SK-N-SH treated with all-trans-retinoic acid at 6 μM for 48 hours (cell line): ENCODE measurements at regions not wholly inside any gene's neighbourhood (a gene's known extent, or its start where the extent isn't known, plus 50 kb on each side); places are given as distances from the start of the nearest gene placed in this dataset.
"Not testable (repeated sequence)": the region's sequence is repeated elsewhere in the genome, so short reads cannot be mapped to it uniquely, and the experiment has no call there.

ENCODE experiments used
- ATAC-seq: fragments of 200-7000 bp; cut with Tn5 transposase; 3 replicates; pipeline ENCODE4 v1.9.1; 2020; ENCODE audit warnings: mild to moderate bottlenecking, moderate library complexity
- ARNTL ChIP-seq: fragments of 450-650 bp; formaldehyde crosslinking; IDR thresholded peaks from 2 replicates; pipeline ENCODE4 v1.5.0; 2020; ENCODE audit warnings: low read depth, mild to moderate bottlenecking, moderate library complexity, borderline replicate concordance
- CSDC2 ChIP-seq: fragments of 250-450 bp; sonication (Bioruptor Pico); IDR thresholded peaks from 2 replicates; pipeline ENCODE4 v1.5.0; 2020; ENCODE audit warnings: mild to moderate bottlenecking, moderate library complexity
- CSRNP3 ChIP-seq: fragments of 250-450 bp; sonication (Bioruptor Pico); IDR thresholded peaks from 2 replicates; pipeline ENCODE4 v1.5.1; 2021; ENCODE audit warnings: mild to moderate bottlenecking, moderate library complexity
- ESRRG ChIP-seq: fragments of 250-450 bp; sonication (Bioruptor Pico); IDR thresholded peaks from 2 replicates; pipeline ENCODE4 v1.6.1; 2021; ENCODE audit warnings: mild to moderate bottlenecking
- GLIS3 ChIP-seq: fragments of 250-450 bp; sonication (Bioruptor Pico); IDR thresholded peaks from 2 replicates; pipeline ENCODE4 v1.5.0; 2020; ENCODE audit warnings: mild to moderate bottlenecking, moderate library complexity
- ISL1 ChIP-seq: fragments of 250-450 bp; sonication (Bioruptor Pico); IDR thresholded peaks from 2 replicates; pipeline ENCODE4 v2.1.2; 2022; ENCODE audit warnings: mild to moderate bottlenecking, moderate library complexity
- POU6F1 ChIP-seq: fragments of 250-450 bp; sonication (Bioruptor Pico); IDR thresholded peaks from 2 replicates; pipeline ENCODE4 v1.8.0; 2021; ENCODE audit warnings: low read depth, mild to moderate bottlenecking, moderate library complexity, borderline replicate concordance
- PPARA ChIP-seq: fragments of 250-450 bp; sonication (Bioruptor Pico); IDR thresholded peaks from 2 replicates; pipeline ENCODE4 v1.5.0; 2020; ENCODE audit warnings: mild to moderate bottlenecking, borderline replicate concordance
- SNAI2 ChIP-seq: fragments of 250-450 bp; sonication (Bioruptor Pico); IDR thresholded peaks from 2 replicates; pipeline ENCODE4 v1.5.0; 2020; ENCODE audit warnings: mild to moderate bottlenecking, moderate library complexity
- TCF4 ChIP-seq: fragments of 250-450 bp; sonication (Bioruptor Pico); IDR thresholded peaks from 2 replicates; pipeline ENCODE4 v1.8.0; 2021; ENCODE audit warnings: mild to moderate bottlenecking, moderate library complexity, borderline replicate concordance
- TOX ChIP-seq: fragments of 250-450 bp; sonication (Bioruptor Pico); IDR thresholded peaks from 2 replicates; pipeline ENCODE4 v1.8.0; 2021; ENCODE audit warnings: mild to moderate bottlenecking, moderate library complexity, borderline replicate concordance
- TSHZ2 ChIP-seq: fragments of 250-450 bp; sonication (Bioruptor Pico); IDR thresholded peaks from 2 replicates; pipeline ENCODE4 v1.5.0; 2020; ENCODE audit warnings: mild to moderate bottlenecking, moderate library complexity
- ZC3H10 ChIP-seq: fragments of 250-450 bp; sonication (Bioruptor Pico); IDR thresholded peaks from 2 replicates; pipeline ENCODE4 v1.5.1; 2021; ENCODE audit warnings: mild to moderate bottlenecking, moderate library complexity
- ZFP3 ChIP-seq: fragments of 250-450 bp; sonication (Bioruptor Pico); IDR thresholded peaks from 2 replicates; pipeline ENCODE4 v1.5.0; 2020; ENCODE audit warnings: mild to moderate bottlenecking, moderate library complexity
- ZFP30 ChIP-seq: fragments of 450-650 bp; formaldehyde crosslinking; IDR thresholded peaks from 2 replicates; pipeline ENCODE4 v1.5.0; 2022; ENCODE audit warnings: mild to moderate bottlenecking, moderate library complexity
- ZNF565 ChIP-seq: fragments of 450-650 bp; formaldehyde crosslinking; conservative IDR thresholded peaks from 2 replicates; pipeline ENCODE4 v1.5.0; 2020; ENCODE audit warnings: low read depth, mild to moderate bottlenecking, moderate library complexity
- TF ChIP-seq, protein P1 (sequence below): fragments of 250-450 bp; sonication (Bioruptor Pico); IDR thresholded peaks from 2 replicates; pipeline ENCODE4 v1.8.0; 2020; ENCODE audit warnings: mild to moderate bottlenecking, moderate library complexity, borderline replicate concordance

- no peak for TF ChIP-seq ESRRG (CRISPR knock-in tag)
- no peak for TF ChIP-seq ARNTL
- TF ChIP-seq TCF4 (CRISPR knock-in tag), result no peak
- no peak for TF ChIP-seq ZNF565
- TF ChIP-seq TOX (CRISPR knock-in tag), result no peak
- no peak for ATAC-seq
Measured at GRCh38 chr2:122570641-122571040, 815.2 kb downstream of the TSN start.

DNA sequence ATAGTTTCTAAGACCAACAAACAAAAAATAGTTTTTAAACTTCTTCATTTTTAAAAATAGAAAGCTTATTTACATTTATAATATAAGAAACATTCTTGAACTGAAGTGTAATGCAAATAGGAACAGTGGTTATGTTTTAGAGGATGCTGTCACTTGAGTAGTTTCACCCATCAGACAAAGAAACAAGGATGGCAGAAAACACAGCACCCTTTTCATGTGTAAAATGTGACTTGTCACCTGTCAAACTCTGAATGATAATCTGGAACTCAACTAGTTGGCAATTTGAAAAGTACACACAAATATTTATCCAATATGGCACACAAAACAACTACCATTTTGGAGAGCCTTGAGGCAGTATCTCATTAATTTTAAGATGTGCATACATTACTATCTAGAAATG lies 816.0 kb downstream of the TSN start:
- ATAC-seq, result not testable (repeated sequence)

DNA sequence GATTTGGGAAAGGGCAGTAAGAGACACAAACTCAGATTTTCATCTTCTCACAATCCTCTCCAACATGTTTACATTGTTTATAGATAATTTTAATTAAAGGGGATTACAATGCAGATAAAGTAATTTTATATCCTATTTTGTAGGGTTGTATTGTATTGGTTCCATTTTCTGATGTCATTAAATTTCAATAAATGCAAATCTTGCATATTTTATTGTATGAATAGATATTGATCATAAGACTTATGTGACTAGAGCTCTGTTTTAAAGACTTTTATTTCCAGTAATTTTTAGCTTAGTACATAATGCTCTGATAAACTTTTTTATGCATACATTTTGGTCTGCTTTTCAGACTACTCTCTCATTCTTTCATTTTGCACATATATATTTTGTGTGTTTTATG lies 819.6 kb downstream of the TSN start:
- TF ChIP-seq ZFP30 (CRISPR knock-in tag), result no peak
- TF ChIP-seq, all 23 proteins: peak for 0
- ATAC-seq, result no peak

- no peak for TF ChIP-seq GLIS3 (CRISPR knock-in tag)
- TF ChIP-seq TCF4 (CRISPR knock-in tag), result no peak
- TF ChIP-seq ZNF565, result no peak
- no peak for TF ChIP-seq ISL1 (CRISPR knock-in tag)
- TF ChIP-seq CSRNP3, result no peak
- TF ChIP-seq ZC3H10 (CRISPR knock-in tag), result no peak
- no peak for TF ChIP-seq SNAI2 (CRISPR knock-in tag)
- no peak for TF ChIP-seq PPARA (CRISPR knock-in tag)
- TF ChIP-seq TSHZ2 (CRISPR knock-in tag), result no peak
- ATAC-seq, result no peak
Measured at GRCh38 chr2:122583159-122583917, 827.9 kb downstream of the TSN start.

DNA sequence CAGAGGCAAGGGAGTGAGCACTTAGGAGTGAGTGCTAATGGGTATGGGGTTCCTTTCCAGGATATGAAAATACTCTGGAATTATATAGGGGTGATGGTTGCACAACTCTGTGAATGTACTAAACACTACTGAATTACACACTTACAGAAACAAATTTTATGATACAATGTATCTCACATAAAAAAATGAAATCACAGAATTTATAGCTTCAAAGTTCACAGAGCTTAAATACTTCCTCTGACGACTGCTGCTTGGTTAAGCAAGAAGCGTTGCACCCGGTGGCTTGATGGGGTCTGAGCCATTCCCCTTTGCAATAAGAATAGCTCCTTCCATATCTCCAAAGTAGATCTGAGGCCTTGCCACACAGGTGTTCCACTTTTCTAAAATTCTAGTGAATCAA lies 835.1 kb downstream of the TSN start:
- ATAC-seq, result no peak
- TF ChIP-seq ZNF565 (no peak), POU6F1 (CRISPR knock-in tag) (no peak), ESRRG (CRISPR knock-in tag) (no peak), ZFP30 (CRISPR knock-in tag) (no peak), ZFP3 (CRISPR knock-in tag) (no peak), TSHZ2 (CRISPR knock-in tag) (no peak), SNAI2 (CRISPR knock-in tag) (no peak), PPARA (CRISPR knock-in tag) (no peak), TOX (CRISPR knock-in tag) (no peak), CSDC2 (CRISPR knock-in tag) (no peak)
- TF ChIP-seq, protein P1, sequence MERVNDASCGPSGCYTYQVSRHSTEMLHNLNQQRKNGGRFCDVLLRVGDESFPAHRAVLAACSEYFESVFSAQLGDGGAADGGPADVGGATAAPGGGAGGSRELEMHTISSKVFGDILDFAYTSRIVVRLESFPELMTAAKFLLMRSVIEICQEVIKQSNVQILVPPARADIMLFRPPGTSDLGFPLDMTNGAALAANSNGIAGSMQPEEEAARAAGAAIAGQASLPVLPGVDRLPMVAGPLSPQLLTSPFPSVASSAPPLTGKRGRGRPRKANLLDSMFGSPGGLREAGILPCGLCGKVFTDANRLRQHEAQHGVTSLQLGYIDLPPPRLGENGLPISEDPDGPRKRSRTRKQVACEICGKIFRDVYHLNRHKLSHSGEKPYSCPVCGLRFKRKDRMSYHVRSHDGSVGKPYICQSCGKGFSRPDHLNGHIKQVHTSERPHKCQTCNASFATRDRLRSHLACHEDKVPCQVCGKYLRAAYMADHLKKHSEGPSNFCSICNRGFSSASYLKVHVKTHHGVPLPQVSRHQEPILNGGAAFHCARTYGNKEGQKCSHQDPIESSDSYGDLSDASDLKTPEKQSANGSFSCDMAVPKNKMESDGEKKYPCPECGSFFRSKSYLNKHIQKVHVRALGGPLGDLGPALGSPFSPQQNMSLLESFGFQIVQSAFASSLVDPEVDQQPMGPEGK (CRISPR knock-in tag), result no peak
